ENCODE measurements at regions not wholly inside any gene's neighbourhood (a gene's known extent, or its start where the extent isn't known, plus 50 kb on each side); places are given as distances from the start of the nearest gene placed in this dataset. TPM values are rescaled to one million over a fixed set of nuclear protein-coding genes. Genes with fewer than 3 reads are reported as not detected.
A peak's percentile ranks its signal among the peaks of the same experiment; 100 is the strongest.
"Not testable (repeated sequence)": the region's sequence is repeated elsewhere in the genome, so short reads cannot be mapped to it uniquely, and the experiment has no call there.

- no peak for DNase-seq (ENCODE audit: low spot score)
These were observed 642.4 kb downstream of the GOLGA6L6 start for GRCh38 chr15:19899021-19899824.

- peak; percentile 49 for DNase-seq (ENCODE audit: low spot score)
These were observed 652.8 kb downstream of the GOLGA6L6 start for GRCh38 chr15:19888811-19889210.

GRCh38 chr15:19844061-19844460, 697.5 kb downstream of the GOLGA6L6 start:
- DNase-seq (ENCODE audit: low spot score) = not testable (repeated sequence)

Small RNA genes in the stretch of these regions (small RNA-seq; reads per million reads assigned to genes)
- gene AC138701.2 (not detected), gene IGHD1OR15-1A (not detected), gene IGHD2OR15-2A (not detected), gene IGHD3OR15-3A (not detected), gene IGHD4OR15-4A (not detected), gene IGHD5OR15-5A (not detected), gene RN7SL584P (not detected), gene RNU6-978P (not detected)

All from HT-29 (cell line).